ENCODE measurements at regions not wholly inside any gene's neighbourhood (a gene's known extent, or its start where the extent isn't known, plus 50 kb on each side); places are given as distances from the start of the nearest gene placed in this dataset.

- TF ChIP-seq CTCF (IDR thresholded peaks at IDR 0.05; ENCODE audit: poor library complexity, severe bottlenecking) = no peak
- no peak for TF ChIP-seq REST (IDR thresholded peaks at IDR 0.05; ENCODE audit: borderline replicate concordance)
- TF ChIP-seq EZH2 (IDR thresholded peaks at IDR 0.05; ENCODE audit: borderline replicate concordance, insufficient read depth, low read length, poor library complexity, severe bottlenecking) = no peak
Measured at GRCh38 chr12:126914170-126914793, 1352.7 kb upstream of the TMEM132C start.
